GM18517 (cell line): ENCODE measurements at regions not wholly inside any gene's neighbourhood (a gene's known extent, or its start where the extent isn't known, plus 50 kb on each side); places are given as distances from the start of the nearest gene placed in this dataset.

Experiments used
- ATAC-seq: cut with Tn5 transposase; IDR thresholded peaks from one replicate; pipeline ENCODE4 v1.9.1; 2021; ENCODE audit warnings: mild to moderate bottlenecking, moderate library complexity; ENCODE audit not compliant: unreplicated experiment

DNA sequence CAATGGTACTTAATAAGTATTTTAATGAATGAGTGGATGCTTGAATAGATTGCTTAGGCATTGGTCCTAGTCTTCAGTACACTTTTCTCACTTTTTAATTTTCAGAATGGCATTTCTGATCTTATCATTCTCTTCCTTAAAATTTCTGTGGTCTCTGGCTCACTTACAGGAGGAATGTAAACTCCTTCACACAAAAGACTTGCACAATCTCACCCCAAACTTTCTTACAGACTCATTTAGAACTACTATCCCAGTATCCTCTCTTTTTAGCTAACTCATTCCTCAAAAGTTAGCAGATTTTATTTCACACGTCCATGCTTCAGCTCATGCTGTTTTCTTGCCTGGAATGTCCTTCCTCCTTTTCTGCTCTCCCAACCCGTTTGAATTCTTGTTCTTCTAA, 350.1 kb downstream of the GRXCR1 start:
- ATAC-seq = no peak

DNA sequence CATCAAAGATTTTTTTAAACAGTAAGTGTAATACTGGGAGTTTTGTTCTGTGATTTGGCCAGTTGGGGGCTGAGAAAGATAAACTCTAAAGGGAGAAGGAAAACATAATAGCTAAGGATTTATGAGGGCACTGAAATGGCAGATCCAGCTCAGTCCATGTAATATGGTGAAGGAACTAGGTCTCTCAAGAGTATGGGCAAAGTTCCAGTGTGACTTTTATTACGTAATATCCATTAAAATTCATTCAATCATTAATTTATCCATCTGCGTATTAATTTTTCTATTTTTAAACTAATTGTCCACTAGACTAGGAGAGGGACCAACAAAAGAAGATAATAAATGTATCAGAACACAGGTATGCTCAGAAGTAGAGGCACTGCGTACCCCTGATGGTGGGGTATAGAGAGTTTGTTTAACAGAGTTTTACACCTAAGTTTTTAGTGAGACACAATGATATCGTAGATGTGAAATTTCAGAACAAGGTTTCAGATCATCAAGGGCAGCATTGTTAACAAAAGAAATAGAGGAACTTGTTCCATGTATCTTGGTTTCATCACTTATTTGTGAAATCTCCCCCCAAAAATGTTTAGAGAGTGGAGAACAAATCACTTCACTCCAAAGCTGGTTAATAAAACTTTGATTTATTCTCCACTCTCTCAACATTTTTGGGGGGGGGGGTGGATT, 351.1 kb downstream of the GRXCR1 start:
- no peak for ATAC-seq

DNA sequence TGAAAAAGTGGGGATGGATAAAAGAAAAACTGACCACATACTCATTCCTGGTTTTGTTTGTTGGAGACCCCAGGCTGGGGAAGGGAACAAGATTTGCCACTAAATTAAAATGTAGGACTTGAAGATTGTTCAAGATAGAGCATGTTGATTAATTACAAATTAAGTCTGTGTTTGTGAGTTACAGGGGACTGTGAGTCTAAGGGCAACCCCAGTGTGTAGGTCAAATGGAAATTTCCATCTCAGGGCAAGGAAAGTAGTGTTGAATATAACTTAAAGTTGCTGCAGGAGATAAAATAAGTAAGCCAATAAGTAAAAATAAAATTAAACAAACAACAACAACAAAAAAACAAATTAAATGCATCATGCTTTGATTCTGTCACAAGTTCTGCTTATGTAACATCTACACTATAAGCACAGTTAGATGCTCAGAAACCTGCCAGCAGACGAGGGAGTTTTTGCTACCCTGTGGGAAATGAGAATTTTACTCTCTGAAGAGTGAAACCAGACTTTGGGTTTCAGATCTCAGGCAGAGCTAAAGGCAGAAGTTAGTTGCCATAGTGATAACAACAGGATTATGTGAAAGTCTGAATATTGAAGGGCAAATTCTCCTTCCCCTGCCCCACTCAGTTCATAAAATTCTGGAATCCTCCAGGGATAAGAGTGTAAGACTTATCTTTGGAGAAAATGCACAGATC, 352.3 kb downstream of the GRXCR1 start:
- ATAC-seq = peak; percentile 98

- ATAC-seq = no peak
Observed at GRCh38 chr4:43251841-43252240, 359.3 kb downstream of the GRXCR1 start.

DNA sequence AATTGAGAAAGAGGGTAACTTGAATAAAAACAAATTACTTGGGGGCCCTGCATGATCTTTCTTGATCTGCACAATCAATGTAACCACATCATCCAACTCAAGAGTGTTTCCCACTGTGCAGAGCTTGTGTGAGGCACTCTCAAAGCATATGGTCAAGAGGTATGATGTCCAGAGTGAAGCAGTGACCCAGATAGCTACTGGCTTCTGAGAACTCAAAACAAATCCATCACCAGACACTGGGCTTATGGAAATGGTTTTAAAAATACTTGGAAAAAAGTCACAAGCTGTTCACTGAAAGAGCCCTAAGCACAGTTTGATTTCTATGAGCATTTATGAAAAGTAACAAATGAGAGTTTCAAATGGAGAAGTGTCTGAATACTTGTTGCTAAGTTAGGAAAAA, 361.0 kb downstream of the GRXCR1 start:
- ATAC-seq = no peak

DNA sequence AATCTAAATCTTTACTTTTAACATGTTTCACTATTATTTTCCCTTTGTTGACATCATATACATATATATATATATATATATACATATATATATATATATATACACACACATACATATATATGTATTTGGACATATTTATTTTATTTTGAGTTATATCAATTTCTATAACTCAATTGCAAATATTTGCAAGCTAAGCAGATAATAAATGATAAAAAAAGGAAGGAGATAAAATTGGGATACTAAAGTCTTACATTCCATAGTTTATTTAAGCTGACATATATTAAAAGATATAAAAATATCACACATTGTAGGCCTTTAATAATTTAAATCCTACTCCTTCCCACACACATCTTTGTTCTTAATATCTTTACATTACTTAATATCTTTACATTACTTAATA, 372.2 kb downstream of the GRXCR1 start:
- ATAC-seq = no peak

GRCh38 chr4:43271946-43272345, 379.4 kb downstream of the GRXCR1 start:
- no peak for ATAC-seq

GRCh38 chr4:43274376-43274775, 381.9 kb downstream of the GRXCR1 start:
- ATAC-seq = no peak

GRCh38 chr4:43275779-43276178, 383.3 kb downstream of the GRXCR1 start:
- no peak for ATAC-seq

- ATAC-seq = no peak
Observed at GRCh38 chr4:43276321-43276720, 383.8 kb downstream of the GRXCR1 start.

GRCh38 chr4:43277003-43277402, 384.5 kb downstream of the GRXCR1 start:
- no peak for ATAC-seq

DNA sequence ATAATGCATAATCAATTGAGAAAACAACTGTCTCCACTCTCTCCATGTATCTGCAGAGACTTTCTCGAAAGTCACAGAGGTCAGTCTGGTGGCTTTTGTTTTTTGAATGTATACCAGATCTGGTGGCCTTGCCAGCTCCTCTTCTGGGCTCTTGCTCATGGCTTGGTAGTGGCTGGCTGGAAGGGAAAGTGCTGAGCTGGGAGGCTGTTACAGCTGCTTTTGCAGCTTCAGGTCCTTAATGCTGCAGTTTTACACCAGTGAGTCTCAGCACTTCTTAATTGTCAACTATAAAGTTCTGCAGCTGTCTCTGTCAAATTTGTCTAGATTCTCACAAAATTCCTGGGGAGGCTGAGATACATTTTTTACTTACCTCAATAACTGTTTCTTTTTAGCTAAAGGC, 390.0 kb downstream of the GRXCR1 start:
- no peak for ATAC-seq

- no peak for ATAC-seq
Observed at GRCh38 chr4:43286137-43286536, 393.6 kb downstream of the GRXCR1 start.

GRCh38 chr4:43296946-43297528, 404.5 kb downstream of the GRXCR1 start:
- no peak for ATAC-seq

GRCh38 chr4:43316813-43317212, 424.3 kb downstream of the GRXCR1 start:
- no peak for ATAC-seq

DNA sequence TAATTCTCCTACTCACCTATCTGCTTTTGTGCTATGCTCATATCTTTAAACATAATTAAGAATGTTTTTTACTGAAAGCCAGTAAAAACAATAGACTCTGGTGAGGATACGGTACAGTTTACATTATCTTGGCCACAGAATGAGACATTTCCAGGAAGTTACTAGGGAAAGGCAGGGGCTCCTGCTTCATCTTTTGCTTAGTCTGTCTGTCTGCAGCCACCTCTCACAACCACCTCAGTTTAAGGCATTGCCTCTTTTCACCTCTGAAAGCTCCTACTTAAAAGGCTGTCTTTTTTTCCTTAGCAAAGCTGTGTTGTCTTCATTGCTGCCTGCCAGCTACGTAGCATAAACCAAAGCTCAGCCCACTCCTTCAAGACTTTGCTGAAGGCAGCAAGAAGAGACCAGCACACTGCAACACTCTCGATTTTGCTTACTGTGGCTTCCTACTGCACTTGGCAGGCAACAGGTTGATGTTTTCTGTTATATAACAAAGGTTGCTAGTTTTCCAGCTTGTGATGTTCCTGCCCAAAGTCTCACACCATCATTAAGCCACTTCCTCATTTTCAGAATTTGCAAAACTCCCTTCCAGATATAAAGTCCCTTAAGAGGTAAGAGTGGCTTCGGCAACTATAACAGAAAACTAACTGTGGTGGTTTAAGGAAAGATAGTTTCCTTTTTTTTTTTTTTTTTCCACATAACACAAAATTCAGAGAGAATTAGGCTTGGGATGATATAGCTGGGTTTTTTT, 432.9 kb downstream of the GRXCR1 start:
- no peak for ATAC-seq

GRCh38 chr4:43330288-43330687, 437.8 kb downstream of the GRXCR1 start:
- ATAC-seq = no peak

GRCh38 chr4:43331226-43332051, 438.9 kb downstream of the GRXCR1 start:
- no peak for ATAC-seq

- ATAC-seq = no peak
Observed at GRCh38 chr4:43332052-43332425, 439.5 kb downstream of the GRXCR1 start.

- no peak for ATAC-seq
Observed at GRCh38 chr4:43337707-43338106, 445.2 kb downstream of the GRXCR1 start.

DNA sequence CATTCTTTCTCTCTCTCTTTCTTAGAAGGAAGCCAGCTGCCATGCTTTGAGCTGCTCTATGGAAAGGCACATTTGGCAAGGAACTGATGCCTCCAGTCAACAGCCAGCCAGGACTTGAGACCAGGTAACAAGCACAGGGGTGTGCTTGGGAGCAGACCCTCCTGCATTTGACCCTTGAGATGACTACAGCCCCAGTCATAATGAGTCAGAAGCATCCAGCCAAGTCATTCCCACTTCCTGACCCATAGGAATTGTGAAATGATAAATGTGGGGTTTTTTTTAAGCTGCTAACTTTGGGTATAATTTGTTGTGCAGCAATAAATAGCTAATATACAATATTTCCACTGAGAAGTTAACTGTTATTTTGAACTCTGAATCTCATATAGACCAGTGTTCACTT, 446.9 kb downstream of the GRXCR1 start:
- no peak for ATAC-seq
